ENCODE measurements at regions not wholly inside any gene's neighbourhood (a gene's known extent, or its start where the extent isn't known, plus 50 kb on each side); places are given as distances from the start of the nearest gene placed in this dataset.

- no peaks in the 10 kb centered on the region for H3F3A ChIP-seq (ENCODE audit: insufficient read depth, low read length, poor library complexity, severe bottlenecking)
- H3K36me3 ChIP-seq (ENCODE audit: insufficient read depth, low read length), result no peaks in the 10 kb centered on the region
- no peak overlapping the region for H2AFZ ChIP-seq (ENCODE audit: low read depth, low read length)
- H3K4me2 ChIP-seq (ENCODE audit: low read length), result no peak overlapping the region
- H3K9me3 ChIP-seq (ENCODE audit: low read length), result no peaks in the 10 kb centered on the region
- H3K4me3 ChIP-seq (ENCODE audit: low read length), result no peak overlapping the region
- no peak for TF ChIP-seq REST (IDR thresholded peaks at IDR 0.05; ENCODE audit: borderline replicate concordance)
- TF ChIP-seq, protein P1, sequence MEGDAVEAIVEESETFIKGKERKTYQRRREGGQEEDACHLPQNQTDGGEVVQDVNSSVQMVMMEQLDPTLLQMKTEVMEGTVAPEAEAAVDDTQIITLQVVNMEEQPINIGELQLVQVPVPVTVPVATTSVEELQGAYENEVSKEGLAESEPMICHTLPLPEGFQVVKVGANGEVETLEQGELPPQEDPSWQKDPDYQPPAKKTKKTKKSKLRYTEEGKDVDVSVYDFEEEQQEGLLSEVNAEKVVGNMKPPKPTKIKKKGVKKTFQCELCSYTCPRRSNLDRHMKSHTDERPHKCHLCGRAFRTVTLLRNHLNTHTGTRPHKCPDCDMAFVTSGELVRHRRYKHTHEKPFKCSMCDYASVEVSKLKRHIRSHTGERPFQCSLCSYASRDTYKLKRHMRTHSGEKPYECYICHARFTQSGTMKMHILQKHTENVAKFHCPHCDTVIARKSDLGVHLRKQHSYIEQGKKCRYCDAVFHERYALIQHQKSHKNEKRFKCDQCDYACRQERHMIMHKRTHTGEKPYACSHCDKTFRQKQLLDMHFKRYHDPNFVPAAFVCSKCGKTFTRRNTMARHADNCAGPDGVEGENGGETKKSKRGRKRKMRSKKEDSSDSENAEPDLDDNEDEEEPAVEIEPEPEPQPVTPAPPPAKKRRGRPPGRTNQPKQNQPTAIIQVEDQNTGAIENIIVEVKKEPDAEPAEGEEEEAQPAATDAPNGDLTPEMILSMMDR (IDR thresholded peaks at IDR 0.05; ENCODE audit: poor library complexity, severe bottlenecking), result no peak
- no peak for TF ChIP-seq MXI1 (conservative IDR thresholded peaks at IDR 0.05; ENCODE audit: poor library complexity, severe bottlenecking)
- no peak for TF ChIP-seq EZH2 (IDR thresholded peaks at IDR 0.05; ENCODE audit: borderline replicate concordance, insufficient read depth, low read length, poor library complexity, severe bottlenecking)
- TF ChIP-seq POLR2AphosphoS5 (IDR thresholded peaks at IDR 0.05), result no peak
- no peak for TF ChIP-seq EP300 (conservative IDR thresholded peaks at IDR 0.05; ENCODE audit: poor library complexity, severe bottlenecking)
- TF ChIP-seq SMC3 (conservative IDR thresholded peaks at IDR 0.05; ENCODE audit: poor library complexity), result no peak
- TF ChIP-seq RAD21 (conservative IDR thresholded peaks at IDR 0.05), result no peak
- TF ChIP-seq TAF1 (IDR thresholded peaks at IDR 0.05; ENCODE audit: low read depth), result no peak
- H3K79me2 ChIP-seq (replicated peaks; ENCODE audit: insufficient read depth, low read length), result no peaks in the 10 kb centered on the region
- no peak overlapping the region for H3K9ac ChIP-seq (ENCODE audit: low read length)
- H3K9me2 ChIP-seq (ENCODE audit: insufficient read depth, low read length), result no peaks in the 10 kb centered on the region
- no peaks in the 10 kb centered on the region for H3K27me3 ChIP-seq (ENCODE audit: insufficient read depth, low read depth, low read length)
- H4K20me1 ChIP-seq (ENCODE audit: insufficient read depth), result no peaks in the 10 kb centered on the region
- no peak overlapping the region for H3K27ac ChIP-seq (ENCODE audit: low read length)
These were observed 106.3 kb upstream of the WAC start for GRCh38 chr10:28426392-28427159.

DNA sequence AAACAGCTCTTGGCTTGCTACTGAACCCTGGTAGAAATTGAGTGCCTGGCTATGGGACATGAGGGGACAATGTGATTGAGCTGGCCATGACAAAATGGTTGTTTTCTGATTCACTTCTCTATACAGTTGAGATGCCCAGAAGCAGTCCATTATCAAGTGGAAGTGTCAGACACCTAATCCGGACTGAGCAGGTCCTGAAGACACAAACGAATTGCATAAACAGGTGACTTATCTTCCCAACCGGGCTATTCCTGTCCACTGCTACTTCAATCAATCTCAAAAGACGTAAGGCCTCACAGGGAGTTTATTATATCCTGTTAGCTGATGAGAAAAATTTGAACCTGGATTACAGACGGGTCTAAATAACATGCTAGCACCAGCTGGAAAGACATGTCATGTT, 105.5 kb upstream of the WAC start:
- H3K9ac ChIP-seq (ENCODE audit: low read length), result no peak overlapping the region
- no peaks in the 10 kb centered on the region for H3K27me3 ChIP-seq (ENCODE audit: insufficient read depth, low read depth, low read length)
- H3K4me2 ChIP-seq (ENCODE audit: low read length), result no peak overlapping the region
- no peak overlapping the region for H3K4me3 ChIP-seq (ENCODE audit: low read length)
- H3K36me3 ChIP-seq (ENCODE audit: insufficient read depth, low read length), result no peaks in the 10 kb centered on the region
- no peaks in the 10 kb centered on the region for H3F3A ChIP-seq (ENCODE audit: insufficient read depth, low read length, poor library complexity, severe bottlenecking)
- H4K20me1 ChIP-seq (ENCODE audit: insufficient read depth), result no peaks in the 10 kb centered on the region
- no peak overlapping the region for H3K27ac ChIP-seq (ENCODE audit: low read length)
- H2AFZ ChIP-seq (ENCODE audit: low read depth, low read length), result no peak overlapping the region
- TF ChIP-seq EP300 (conservative IDR thresholded peaks at IDR 0.05; ENCODE audit: poor library complexity, severe bottlenecking) (no peak), RAD21 (conservative IDR thresholded peaks at IDR 0.05) (no peak), POLR2AphosphoS5 (IDR thresholded peaks at IDR 0.05) (no peak), REST (IDR thresholded peaks at IDR 0.05; ENCODE audit: borderline replicate concordance) (no peak)
- no peaks in the 10 kb centered on the region for H3K79me2 ChIP-seq (replicated peaks; ENCODE audit: insufficient read depth, low read length)
- H3K9me2 ChIP-seq (ENCODE audit: insufficient read depth, low read length), result no peaks in the 10 kb centered on the region
- H3K9me3 ChIP-seq (ENCODE audit: low read length), result no peaks in the 10 kb centered on the region
